Activated CD4-positive, alpha-beta T cell treated with anti-CD3 and anti-CD28 coated beads for 36 hours (primary cell): ENCODE measurements at regions not wholly inside any gene's neighbourhood (a gene's known extent, or its start where the extent isn't known, plus 50 kb on each side); places are given as distances from the start of the nearest gene placed in this dataset.

Experiments used
- ATAC-seq: fragments of 200-7000 bp; cut with Tn5 transposase; one replicate; pipeline ENCODE4 v1.10.0; 2021; ENCODE audit warnings: mild to moderate bottlenecking, moderate library complexity
- CTCF ChIA-PET: fragments of 350-600 bp; sonication (Branson Sonifier 250); formaldehyde crosslinking; loops from one replicate; lab custom pipeline; 2021; ENCODE audit warnings: antibody characterized with exemption; lab: Charles Lee
- POLR2A ChIA-PET: fragments of 350-600 bp; sonication (Branson Sonifier 250); formaldehyde crosslinking; loops from one replicate; lab custom pipeline; 2021; ENCODE audit warnings: antibody characterized with exemption, inconsistent platforms; lab: Charles Lee
- DNase-seq: peaks from one replicate; pipeline ENCODE4 v3.0.0-alpha.2; 2020
- H3K27ac Mint-ChIP-seq: one replicate; pipeline ENCODE4 v1.8.0; 2021; ENCODE audit warnings: mixed read lengths
- H3K27me3 Mint-ChIP-seq: one replicate; pipeline ENCODE4 v1.8.0; 2021; ENCODE audit warnings: mixed read lengths
- H3K36me3 Mint-ChIP-seq: one replicate; pipeline ENCODE4 v1.8.0; 2021; ENCODE audit warnings: low read depth, mixed read lengths
- H3K4me1 Mint-ChIP-seq: one replicate; pipeline ENCODE4 v1.8.0; 2021; ENCODE audit warnings: mixed read lengths
- H3K4me3 Mint-ChIP-seq: one replicate; pipeline ENCODE4 v1.8.0; 2021; ENCODE audit warnings: mild to moderate bottlenecking, moderate library complexity, mixed read lengths
- H3K9me3 Mint-ChIP-seq: one replicate; pipeline ENCODE4 v1.8.0; 2021; ENCODE audit warnings: low read depth, mixed read lengths
- intact Hi-C, 2 experiments: fragments of 100-400 bp; cut with DNase I in 1 of 2; cut with micrococcal nuclease in 1 of 2; formaldehyde crosslinking; loops; one replicate each; pipeline versions ENCODE4 v1.14.2 to v1.15.1; 2022 to 2024; cut with DNase I, micrococcal nuclease

DNA sequence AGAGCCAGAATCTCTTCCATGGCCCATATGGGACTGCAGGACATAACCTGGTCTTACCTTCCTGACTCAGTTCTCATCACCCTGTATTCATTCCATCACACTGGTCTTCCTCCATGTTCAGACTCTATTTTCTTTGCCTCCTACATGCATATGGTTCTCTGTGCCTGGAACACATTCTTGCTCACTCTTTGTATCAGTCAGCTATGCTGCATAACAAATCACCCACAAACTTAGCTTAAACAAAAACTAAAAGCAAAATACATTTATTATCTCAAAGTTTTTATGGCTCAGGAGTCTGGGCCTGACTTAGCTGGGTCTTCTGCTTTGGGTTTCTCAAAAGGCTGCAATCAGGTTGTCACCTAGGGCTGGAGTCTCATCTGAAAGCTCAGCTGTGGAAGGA is 712.6 kb upstream of the TBX3 start:
- Mint-ChIP-seq H3K27ac (no peak overlapping the region), H3K36me3 (no peaks in the 10 kb centered on the region), H3K4me3 (no peak overlapping the region), H3K4me1 (no peaks in the 10 kb centered on the region), H3K9me3 (peaks cover 6% of the 10 kb centered on the region), H3K27me3 (no peaks in the 10 kb centered on the region)
- intact Hi-C loops: no loop called here
- DNase-seq: no peak
- ChIA-PET CTCF (no interaction called here), POLR2A (no interaction called here)
- no peak for ATAC-seq

DNA sequence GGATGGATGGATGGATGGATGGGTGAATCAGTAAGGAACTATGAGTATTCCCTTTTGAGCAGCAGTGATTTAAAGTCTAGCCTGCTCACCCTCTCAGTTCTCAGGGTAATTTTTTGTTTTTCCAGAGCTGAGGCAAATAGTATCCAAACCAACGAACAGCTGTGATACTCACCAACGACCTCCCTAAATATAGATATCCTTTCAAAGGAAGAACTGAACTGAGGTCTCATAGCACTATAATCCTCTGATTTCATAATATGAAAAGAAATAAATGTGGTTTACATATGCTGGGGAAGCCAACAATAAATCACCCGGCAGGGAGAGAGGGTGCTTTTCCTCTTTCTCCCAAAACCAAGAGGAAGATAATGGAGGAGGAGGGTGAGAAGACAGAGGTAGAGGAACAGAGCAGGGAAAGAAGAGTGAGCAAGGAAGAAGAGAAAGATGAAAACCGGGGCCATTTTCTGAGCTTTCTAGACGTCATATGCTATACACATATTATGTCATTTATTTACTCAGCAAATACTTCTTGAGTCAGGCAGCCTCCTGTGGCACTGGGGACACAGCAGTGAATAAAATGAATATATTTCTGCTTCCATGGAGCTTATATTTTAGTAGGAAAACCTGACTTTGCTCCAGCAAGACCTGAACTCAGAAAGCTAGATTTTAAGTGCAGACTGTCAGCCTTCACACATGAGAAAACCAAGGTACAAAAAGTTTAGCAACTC is 710.7 kb upstream of the TBX3 start:
- H3K27me3 Mint-ChIP-seq: no peaks in the 10 kb centered on the region
- no peak overlapping the region for H3K4me3 Mint-ChIP-seq
- no peaks in the 10 kb centered on the region for H3K4me1 Mint-ChIP-seq
- CTCF ChIA-PET: no interaction called here
- H3K36me3 Mint-ChIP-seq: no peaks in the 10 kb centered on the region
- ATAC-seq (no peak), DNase-seq (no peak)
- peaks cover 12% of the 10 kb centered on the region for H3K9me3 Mint-ChIP-seq
- intact Hi-C loops: no loop called here
- POLR2A ChIA-PET: no interaction called here
- no peak overlapping the region for H3K27ac Mint-ChIP-seq

DNA sequence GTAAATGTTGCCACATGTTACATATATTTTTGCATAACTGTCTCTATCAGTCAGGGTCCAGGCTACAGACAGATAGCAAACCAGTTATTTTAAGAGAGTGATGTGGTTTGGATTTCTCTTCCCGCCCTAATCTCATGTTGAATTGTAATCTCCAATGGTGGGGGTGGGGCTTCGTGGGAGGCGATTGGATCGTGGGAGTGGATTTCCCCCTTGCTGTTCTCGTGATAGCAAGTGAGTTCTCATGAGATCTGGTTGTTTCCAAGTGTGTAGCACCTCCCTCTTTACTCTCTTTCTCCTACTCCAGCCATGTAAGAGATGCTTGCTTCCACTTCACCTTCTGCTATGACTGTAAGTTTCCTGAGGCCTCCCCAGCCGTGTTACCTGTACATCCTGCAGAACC is 704.2 kb upstream of the TBX3 start:
- Mint-ChIP-seq H3K36me3 (no peaks in the 10 kb centered on the region), H3K27ac (no peak overlapping the region), H3K27me3 (no peaks in the 10 kb centered on the region), H3K9me3 (peaks cover 10% of the 10 kb centered on the region), H3K4me1 (no peaks in the 10 kb centered on the region), H3K4me3 (no peak overlapping the region)
- CTCF ChIA-PET: no interaction called here
- no peak for ATAC-seq
- POLR2A ChIA-PET: no interaction called here
- intact Hi-C loops: no loop called here
- no peak for DNase-seq

DNA sequence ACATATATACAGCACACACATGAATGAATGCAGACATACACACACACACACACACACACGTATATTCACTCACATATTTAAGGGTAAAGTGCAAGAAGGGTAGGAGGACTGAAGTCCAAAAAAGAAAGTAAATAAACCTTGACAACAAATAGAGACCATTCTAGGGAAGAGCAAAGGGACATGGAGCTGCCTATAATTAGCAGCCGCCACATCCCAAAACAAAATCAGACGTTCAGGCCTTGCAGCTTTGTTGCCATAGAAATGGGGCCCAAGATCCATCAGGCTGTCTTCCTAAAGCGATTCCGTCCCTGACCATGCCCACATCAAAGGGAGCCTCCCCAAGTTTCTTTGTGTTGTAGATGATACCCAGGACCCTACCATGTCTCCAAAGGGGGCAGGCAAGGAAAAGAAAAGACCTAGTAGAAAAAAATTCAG is 703.5 kb upstream of the TBX3 start:
- CTCF ChIA-PET: no interaction called here
- POLR2A ChIA-PET: no interaction called here
- Mint-ChIP-seq H3K4me3 (no peak overlapping the region), H3K27me3 (no peaks in the 10 kb centered on the region), H3K4me1 (no peaks in the 10 kb centered on the region), H3K27ac (no peak overlapping the region), H3K36me3 (no peaks in the 10 kb centered on the region), H3K9me3 (peaks cover 10% of the 10 kb centered on the region)
- DNase-seq: no peak
- ATAC-seq: no peak
- intact Hi-C loops: no loop called here

DNA sequence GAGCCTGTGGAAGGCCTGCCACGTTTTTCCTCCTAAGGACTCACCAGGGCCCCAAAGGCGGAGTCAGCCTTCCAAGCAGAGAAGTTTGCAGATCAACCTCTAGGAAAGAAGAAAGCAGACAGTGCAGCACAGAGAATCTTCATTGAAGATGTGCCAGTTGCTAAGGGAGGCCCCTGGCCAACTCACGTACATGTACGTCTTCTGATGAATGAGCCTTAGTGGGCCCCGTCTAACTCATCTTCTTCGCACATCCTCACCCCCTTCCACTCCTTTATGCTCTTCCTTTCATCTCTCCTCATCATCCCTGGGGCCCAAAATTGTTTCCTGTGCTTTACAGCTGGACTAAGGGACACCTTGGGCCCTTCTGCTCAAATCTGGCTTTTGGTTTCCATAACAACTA is 703.0 kb upstream of the TBX3 start:
- H3K27me3 Mint-ChIP-seq: no peaks in the 10 kb centered on the region
- H3K36me3 Mint-ChIP-seq: no peaks in the 10 kb centered on the region
- H3K4me3 Mint-ChIP-seq: no peak overlapping the region
- intact Hi-C loops: no loop called here
- ATAC-seq (no peak), DNase-seq (no peak)
- no peaks in the 10 kb centered on the region for H3K4me1 Mint-ChIP-seq
- ChIA-PET POLR2A (no interaction called here), CTCF (no interaction called here)
- peaks cover 10% of the 10 kb centered on the region for H3K9me3 Mint-ChIP-seq
- H3K27ac Mint-ChIP-seq: no peak overlapping the region

DNA sequence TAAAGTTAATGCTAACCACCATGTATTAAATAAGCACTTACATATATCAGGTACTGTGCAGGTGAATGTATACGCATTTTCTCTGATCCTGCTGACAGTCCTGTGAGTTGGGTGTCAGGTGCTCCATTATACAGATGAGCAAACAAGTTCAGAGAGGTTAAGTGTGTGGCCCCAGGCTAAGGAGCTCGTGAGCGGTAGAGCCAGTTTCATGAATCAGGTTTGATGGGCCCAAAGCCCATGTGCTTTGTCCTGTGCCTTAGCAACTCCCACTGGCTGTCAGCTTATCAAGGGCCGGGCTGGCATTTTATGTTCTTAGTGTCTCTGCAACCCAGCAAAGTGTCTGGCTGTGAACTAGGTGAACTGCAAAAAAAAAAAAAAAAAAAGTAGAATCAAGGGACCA is 701.2 kb upstream of the TBX3 start:
- Mint-ChIP-seq H3K27me3 (peaks cover 2% of the 10 kb centered on the region), H3K4me1 (no peaks in the 10 kb centered on the region), H3K9me3 (peaks cover 5% of the 10 kb centered on the region), H3K36me3 (no peaks in the 10 kb centered on the region), H3K4me3 (no peak overlapping the region), H3K27ac (no peak overlapping the region)
- intact Hi-C loops: no loop called here
- ATAC-seq: no peak
- DNase-seq: no peak
- ChIA-PET POLR2A (no interaction called here), CTCF (no interaction called here)

DNA sequence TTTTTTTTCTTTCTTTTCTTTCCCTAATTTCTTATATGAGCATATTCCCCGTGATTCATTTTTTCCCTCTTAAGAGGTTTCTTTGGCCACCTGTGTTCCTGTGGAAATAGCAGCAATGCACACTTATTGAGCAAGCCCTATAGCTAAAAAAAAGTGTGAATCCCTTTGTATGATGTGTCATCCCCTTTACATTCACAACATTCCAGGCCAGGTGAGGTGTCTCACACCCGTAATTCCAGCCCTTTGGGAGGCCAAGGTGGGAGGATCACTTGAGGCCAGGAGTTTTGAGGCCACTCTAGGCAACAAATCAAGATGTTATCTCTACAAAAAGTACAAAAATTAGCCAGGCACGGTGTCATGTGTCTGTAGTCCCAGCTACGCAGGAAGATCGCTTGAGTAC is 700.4 kb upstream of the TBX3 start:
- peaks cover 5% of the 10 kb centered on the region for H3K9me3 Mint-ChIP-seq
- CTCF ChIA-PET: no interaction called here

DNA sequence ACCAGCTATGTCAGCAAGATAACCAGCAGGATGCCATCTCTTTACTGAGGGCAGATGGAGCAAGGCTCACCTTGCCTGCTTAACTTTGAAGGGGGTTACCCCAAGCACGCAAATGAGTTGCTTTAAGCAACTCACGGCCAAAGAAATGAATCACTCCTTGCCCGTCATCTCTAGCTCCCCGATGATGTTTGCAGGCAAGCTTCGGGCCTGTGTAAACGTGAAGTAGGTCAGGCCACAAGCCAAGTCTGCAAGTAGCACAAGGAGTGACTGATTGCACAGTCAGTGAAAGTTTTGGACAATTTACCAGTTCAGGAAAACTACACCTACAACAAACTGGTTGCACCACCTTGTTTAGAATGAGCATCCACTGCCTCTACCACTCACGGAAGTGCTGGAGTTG is 699.7 kb upstream of the TBX3 start:
- Mint-ChIP-seq H3K36me3 (no peaks in the 10 kb centered on the region), H3K9me3 (peaks cover 5% of the 10 kb centered on the region), H3K27me3 (peaks cover 2% of the 10 kb centered on the region), H3K27ac (no peak overlapping the region), H3K4me1 (no peaks in the 10 kb centered on the region), H3K4me3 (no peak overlapping the region)
- DNase-seq: no peak
- intact Hi-C loops: no loop called here
- ATAC-seq: no peak
- POLR2A ChIA-PET: no interaction called here
- CTCF ChIA-PET: no interaction called here

More for the DNA sequence above, 700.4 kb upstream of the TBX3 start:
- DNase-seq (no peak), ATAC-seq (no peak)
- no peak overlapping the region for H3K4me3 Mint-ChIP-seq
- POLR2A ChIA-PET: no interaction called here
- H3K27me3 Mint-ChIP-seq: peaks cover 2% of the 10 kb centered on the region
- intact Hi-C loops: no loop called here
- H3K36me3 Mint-ChIP-seq: no peaks in the 10 kb centered on the region
- H3K27ac Mint-ChIP-seq: no peak overlapping the region
- no peaks in the 10 kb centered on the region for H3K4me1 Mint-ChIP-seq

DNA sequence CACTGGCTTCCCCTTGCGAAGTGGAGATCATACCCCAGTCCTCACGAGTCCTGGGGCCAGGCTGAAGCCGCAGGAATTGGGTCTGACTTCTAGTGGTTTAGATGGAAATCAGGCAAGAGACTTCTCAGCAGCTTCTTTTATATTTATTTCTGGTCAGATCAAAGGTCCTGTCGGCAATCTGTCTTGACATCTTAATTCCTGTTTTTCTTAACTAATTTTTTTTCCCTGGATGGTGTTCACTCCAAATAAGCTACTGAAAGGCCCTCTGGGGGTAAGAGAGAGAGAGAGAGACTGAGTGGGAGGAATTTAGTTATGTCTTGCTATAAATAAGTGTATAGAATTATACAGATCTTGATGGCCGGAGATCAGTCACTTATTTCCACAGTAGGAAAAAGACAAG is 698.7 kb upstream of the TBX3 start:
- Mint-ChIP-seq H3K27me3 (peaks cover 2% of the 10 kb centered on the region), H3K27ac (no peak overlapping the region), H3K36me3 (no peaks in the 10 kb centered on the region), H3K9me3 (peaks cover 5% of the 10 kb centered on the region), H3K4me1 (no peaks in the 10 kb centered on the region), H3K4me3 (no peak overlapping the region)
- DNase-seq (no peak), ATAC-seq (no peak)
- ChIA-PET POLR2A (no interaction called here), CTCF (no interaction called here)
- intact Hi-C loops: no loop called here

DNA sequence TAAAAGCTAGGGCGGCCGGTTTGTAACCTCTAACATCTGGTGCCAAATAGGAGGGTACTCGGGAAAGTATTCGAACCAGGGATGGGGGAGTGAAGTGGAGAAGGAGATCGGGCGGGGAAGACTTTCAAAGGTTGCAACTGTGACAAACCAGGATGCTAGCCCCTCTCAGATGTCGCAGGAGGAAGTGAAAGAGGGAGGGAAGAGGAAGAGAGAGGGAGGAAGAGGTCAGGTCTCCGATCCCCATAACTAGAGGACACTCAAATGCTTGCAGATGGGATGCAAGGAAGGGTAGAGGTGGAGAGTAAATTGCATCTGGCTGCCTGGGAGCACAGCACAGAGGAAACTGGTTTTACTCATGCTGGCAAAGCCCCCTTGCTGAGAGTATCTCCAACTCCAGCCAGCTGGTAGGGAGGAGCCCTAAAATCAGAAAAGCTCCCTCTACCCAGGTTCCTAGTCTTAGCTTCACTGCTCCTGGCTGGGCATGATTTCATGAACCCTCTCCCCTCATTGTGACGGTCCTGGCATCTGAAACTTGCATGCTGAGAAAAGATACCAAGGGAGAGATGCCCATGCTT is 696.7 kb upstream of the TBX3 start:
- peaks cover 2% of the 10 kb centered on the region for H3K9me3 Mint-ChIP-seq
- DNase-seq: no peak

DNA sequence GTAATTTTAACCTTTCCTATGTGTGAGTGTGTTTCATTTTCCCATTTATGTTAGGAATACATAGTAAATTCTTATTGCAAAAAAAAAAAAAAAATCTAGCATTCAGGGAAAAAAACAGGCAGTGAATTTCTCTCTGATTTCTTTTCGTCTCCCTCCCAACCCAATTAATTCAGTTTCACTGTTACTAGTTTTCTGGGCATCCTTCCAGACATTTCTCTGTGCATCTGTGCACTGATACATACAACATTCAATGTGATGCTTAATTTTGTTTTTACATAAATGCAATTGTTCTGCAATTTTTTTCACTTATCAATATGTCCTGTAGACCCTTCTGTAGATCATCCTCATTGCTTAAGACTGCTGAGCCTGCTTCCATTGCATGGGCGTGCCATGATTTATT is 694.3 kb upstream of the TBX3 start:
- Mint-ChIP-seq H3K4me3 (no peak overlapping the region), H3K27me3 (peaks cover 2% of the 10 kb centered on the region), H3K9me3 (peaks cover 6% of the 10 kb centered on the region), H3K36me3 (no peaks in the 10 kb centered on the region), H3K4me1 (peaks cover 9% of the 10 kb centered on the region), H3K27ac (no peak overlapping the region)
- intact Hi-C loops: no loop called here
- DNase-seq (no peak), ATAC-seq (no peak)
- CTCF ChIA-PET: no interaction called here
- POLR2A ChIA-PET: no interaction called here

More for the DNA sequence above, 696.7 kb upstream of the TBX3 start:
- H3K36me3 Mint-ChIP-seq: no peaks in the 10 kb centered on the region
- no peak overlapping the region for H3K4me3 Mint-ChIP-seq
- H3K27me3 Mint-ChIP-seq: peaks cover 2% of the 10 kb centered on the region
- H3K27ac Mint-ChIP-seq: no peak overlapping the region
- ChIA-PET POLR2A (interaction anchor here (0.6 kb wide), 1 partner anchor 454 kb away, joined by 3 read pairs; no protein-coding TSS in a partner anchor), CTCF (no interaction called here)
- no peaks in the 10 kb centered on the region for H3K4me1 Mint-ChIP-seq
- intact Hi-C loops: no loop called here
- ATAC-seq: no peak

DNA sequence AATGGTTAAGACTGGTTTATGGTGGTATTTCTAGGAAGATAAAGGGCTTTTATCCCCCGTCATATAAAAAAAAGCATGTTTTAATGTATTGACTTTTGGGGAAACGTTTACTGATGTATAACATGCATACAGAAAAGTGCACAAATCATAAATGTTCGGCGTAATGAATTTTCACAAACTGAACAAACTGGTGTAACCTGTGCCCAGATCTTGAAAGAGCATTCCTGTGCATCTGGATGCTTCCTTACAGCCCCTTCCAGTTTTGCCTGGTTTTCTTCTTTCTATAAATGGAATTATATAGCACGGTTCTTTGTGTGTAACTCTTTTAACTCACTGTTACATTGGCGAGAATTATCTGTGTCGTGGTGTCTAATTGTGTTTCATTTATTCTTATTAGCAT is 693.8 kb upstream of the TBX3 start:
- peaks cover 9% of the 10 kb centered on the region for H3K4me1 Mint-ChIP-seq

More for the DNA sequence above, 693.8 kb upstream of the TBX3 start:
- H3K9me3 Mint-ChIP-seq: peaks cover 6% of the 10 kb centered on the region
- DNase-seq (no peak), ATAC-seq (no peak)
- no peak overlapping the region for H3K27ac Mint-ChIP-seq
- H3K36me3 Mint-ChIP-seq: no peaks in the 10 kb centered on the region
- ChIA-PET CTCF (no interaction called here), POLR2A (no interaction called here)
- H3K27me3 Mint-ChIP-seq: peaks cover 2% of the 10 kb centered on the region
- no peak overlapping the region for H3K4me3 Mint-ChIP-seq
- intact Hi-C loops: no loop called here
